ENCODE measurements at regions not wholly inside any gene's neighbourhood (a gene's known extent, or its start where the extent isn't known, plus 50 kb on each side); places are given as distances from the start of the nearest gene placed in this dataset.

GRCh38 chr18:71105078-71105819, 816.4 kb downstream of the SOCS6 start:
- TF ChIP-seq POLR2A (IDR thresholded peaks at IDR 0.05), result no peak
- TF ChIP-seq, protein P1, sequence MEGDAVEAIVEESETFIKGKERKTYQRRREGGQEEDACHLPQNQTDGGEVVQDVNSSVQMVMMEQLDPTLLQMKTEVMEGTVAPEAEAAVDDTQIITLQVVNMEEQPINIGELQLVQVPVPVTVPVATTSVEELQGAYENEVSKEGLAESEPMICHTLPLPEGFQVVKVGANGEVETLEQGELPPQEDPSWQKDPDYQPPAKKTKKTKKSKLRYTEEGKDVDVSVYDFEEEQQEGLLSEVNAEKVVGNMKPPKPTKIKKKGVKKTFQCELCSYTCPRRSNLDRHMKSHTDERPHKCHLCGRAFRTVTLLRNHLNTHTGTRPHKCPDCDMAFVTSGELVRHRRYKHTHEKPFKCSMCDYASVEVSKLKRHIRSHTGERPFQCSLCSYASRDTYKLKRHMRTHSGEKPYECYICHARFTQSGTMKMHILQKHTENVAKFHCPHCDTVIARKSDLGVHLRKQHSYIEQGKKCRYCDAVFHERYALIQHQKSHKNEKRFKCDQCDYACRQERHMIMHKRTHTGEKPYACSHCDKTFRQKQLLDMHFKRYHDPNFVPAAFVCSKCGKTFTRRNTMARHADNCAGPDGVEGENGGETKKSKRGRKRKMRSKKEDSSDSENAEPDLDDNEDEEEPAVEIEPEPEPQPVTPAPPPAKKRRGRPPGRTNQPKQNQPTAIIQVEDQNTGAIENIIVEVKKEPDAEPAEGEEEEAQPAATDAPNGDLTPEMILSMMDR (IDR thresholded peaks at IDR 0.05 in 4 of 5, conservative IDR thresholded peaks at IDR 0.05 in 1 of 5), result no peak
